ENCODE measurements at regions not wholly inside any gene's neighbourhood (a gene's known extent, or its start where the extent isn't known, plus 50 kb on each side); places are given as distances from the start of the nearest gene placed in this dataset.

- DNase-seq = no peak
Observed at GRCh38 chr6:91860541-91861335, 1273.9 kb upstream of the MAP3K7 start.

- DNase-seq = no peak
Observed at GRCh38 chr6:91852252-91852651, 1265.4 kb upstream of the MAP3K7 start.

GRCh38 chr6:91834813-91835212 lies 1247.9 kb upstream of the MAP3K7 start:
- no peak for DNase-seq

- DNase-seq = no peak
Observed at GRCh38 chr6:91827151-91827550, 1240.3 kb upstream of the MAP3K7 start.

- DNase-seq = no peak
Observed at GRCh38 chr6:91826128-91826527, 1239.3 kb upstream of the MAP3K7 start.

- DNase-seq = no peak
Observed at GRCh38 chr6:91824331-91824730, 1237.5 kb upstream of the MAP3K7 start.

GRCh38 chr6:91822581-91822980 lies 1235.7 kb upstream of the MAP3K7 start:
- no peak for DNase-seq

- DNase-seq = no peak
Observed at GRCh38 chr6:91816335-91816734, 1229.5 kb upstream of the MAP3K7 start.

GRCh38 chr6:91813641-91814040 lies 1226.8 kb upstream of the MAP3K7 start:
- DNase-seq = no peak

GRCh38 chr6:91812596-91813274 lies 1225.9 kb upstream of the MAP3K7 start:
- no peak for DNase-seq

- DNase-seq = no peak
Observed at GRCh38 chr6:91804981-91805380, 1218.1 kb upstream of the MAP3K7 start.

- DNase-seq = no peak
Observed at GRCh38 chr6:91802431-91802830, 1215.6 kb upstream of the MAP3K7 start.

- no peak for DNase-seq
Observed at GRCh38 chr6:91796603-91797002, 1209.7 kb upstream of the MAP3K7 start.

GRCh38 chr6:91788501-91788900 lies 1201.6 kb upstream of the MAP3K7 start:
- no peak for DNase-seq

- DNase-seq = no peak
Observed at GRCh38 chr6:91786474-91787184, 1199.8 kb upstream of the MAP3K7 start.

- DNase-seq = peak; percentile 15
Observed at GRCh38 chr6:91782802-91783201, 1195.9 kb upstream of the MAP3K7 start.

- no peak for DNase-seq
Observed at GRCh38 chr6:91781946-91782345, 1195.1 kb upstream of the MAP3K7 start.

- no peak for DNase-seq
Observed at GRCh38 chr6:91780270-91780669, 1193.4 kb upstream of the MAP3K7 start.

- no peak for DNase-seq
Observed at GRCh38 chr6:91761621-91762020, 1174.7 kb upstream of the MAP3K7 start.

- DNase-seq = no peak
Observed at GRCh38 chr6:91754691-91755090, 1167.8 kb upstream of the MAP3K7 start.

GRCh38 chr6:91751526-91751925 lies 1164.7 kb upstream of the MAP3K7 start:
- DNase-seq = no peak

GRCh38 chr6:91744566-91744965 lies 1157.7 kb upstream of the MAP3K7 start:
- no peak for DNase-seq

- DNase-seq = no peak
Observed at GRCh38 chr6:91743756-91744155, 1156.9 kb upstream of the MAP3K7 start.

GRCh38 chr6:91731939-91732338 lies 1145.1 kb upstream of the MAP3K7 start:
- DNase-seq = no peak
